ENCODE measurements at regions not wholly inside any gene's neighbourhood (a gene's known extent, or its start where the extent isn't known, plus 50 kb on each side); places are given as distances from the start of the nearest gene placed in this dataset.

GRCh38 chr10:118835682-118836326 lies 81.0 kb upstream of the CACUL1 start:
- no peak for DNase-seq (ENCODE audit: low read depth in 2 of 2)

- DNase-seq (ENCODE audit: low read depth in 2 of 2): no peak
These were observed 83.6 kb upstream of the CACUL1 start for GRCh38 chr10:118838364-118838763.

GRCh38 chr10:118839348-118839747 lies 84.6 kb upstream of the CACUL1 start:
- DNase-seq (ENCODE audit: low read depth in 2 of 2): no peak

- DNase-seq (ENCODE audit: low read depth in 2 of 2): peak; percentile 41 to 59
These were observed 85.5 kb upstream of the CACUL1 start for GRCh38 chr10:118840071-118840775.

GRCh38 chr10:118840776-118841468 lies 86.2 kb upstream of the CACUL1 start:
- no peak for DNase-seq (ENCODE audit: low read depth in 2 of 2)

GRCh38 chr10:118841881-118842605 lies 87.3 kb upstream of the CACUL1 start:
- DNase-seq (ENCODE audit: low read depth in 2 of 2): no peak

GRCh38 chr10:118842843-118843624 lies 88.3 kb upstream of the CACUL1 start:
- no peak for DNase-seq (ENCODE audit: low read depth in 2 of 2)

- DNase-seq (ENCODE audit: low read depth in 2 of 2): no peak
These were observed 89.0 kb upstream of the CACUL1 start for GRCh38 chr10:118843647-118844265.

- DNase-seq (ENCODE audit: low read depth in 2 of 2): no peak
These were observed 90.2 kb upstream of the CACUL1 start for GRCh38 chr10:118844731-118845521.

GRCh38 chr10:118845776-118846175 lies 91.0 kb upstream of the CACUL1 start:
- DNase-seq (ENCODE audit: low read depth in 2 of 2): no peak

- peak; percentile 74 to 79 for DNase-seq (ENCODE audit: low read depth in 2 of 2)
These were observed 95.8 kb upstream of the CACUL1 start for GRCh38 chr10:118850418-118851061.

- no peak for DNase-seq (ENCODE audit: low read depth in 2 of 2)
These were observed 96.6 kb upstream of the CACUL1 start for GRCh38 chr10:118851062-118852035.

- no peak for DNase-seq (ENCODE audit: low read depth in 2 of 2)
These were observed 99.1 kb upstream of the CACUL1 start for GRCh38 chr10:118853916-118854315.

- DNase-seq (ENCODE audit: low read depth in 2 of 2): no peak
These were observed 101.3 kb upstream of the CACUL1 start for GRCh38 chr10:118856106-118856505.

- DNase-seq (ENCODE audit: low read depth in 2 of 2): no peak
These were observed 111.4 kb upstream of the CACUL1 start for GRCh38 chr10:118865998-118866693.

GRCh38 chr10:118867768-118868167 lies 113.0 kb upstream of the CACUL1 start:
- no peak for DNase-seq (ENCODE audit: low read depth in 2 of 2)

GRCh38 chr10:118868589-118868988 lies 113.8 kb upstream of the CACUL1 start:
- DNase-seq (ENCODE audit: low read depth in 2 of 2): no peak
